HFFc6 (cell line): ENCODE measurements at regions not wholly inside any gene's neighbourhood (a gene's known extent, or its start where the extent isn't known, plus 50 kb on each side); places are given as distances from the start of the nearest gene placed in this dataset.
A peak's percentile ranks its signal among the peaks of the same experiment; 100 is the strongest.

Experiments
- DNase-seq: peaks from one replicate; pipeline ENCODE4 v3.0.0-alpha.2; 2018
- H3K27ac Mint-ChIP-seq: 2 replicates; pipeline ENCODE4 v1.8.0; 2020; ENCODE audit warnings: mild to moderate bottlenecking, mixed read lengths
- H3K27me3 Mint-ChIP-seq: 2 replicates; pipeline ENCODE4 v1.8.0; 2021; ENCODE audit warnings: mild to moderate bottlenecking, moderate library complexity, mixed read lengths; ENCODE audit not compliant: insufficient read depth
- H3K36me3 Mint-ChIP-seq: 2 replicates; pipeline ENCODE4 v1.8.0; 2021; ENCODE audit warnings: low read depth, mixed read lengths
- H3K4me1 Mint-ChIP-seq: 2 replicates; pipeline ENCODE4 v1.8.0; 2020; ENCODE audit warnings: low read depth, mixed read lengths
- H3K4me3 Mint-ChIP-seq: 2 replicates; pipeline ENCODE4 v1.8.0; 2020; ENCODE audit warnings: mild to moderate bottlenecking, moderate library complexity, mixed read lengths
- H3K9me3 Mint-ChIP-seq: 2 replicates; pipeline ENCODE4 v1.8.0; 2020; ENCODE audit warnings: mild to moderate bottlenecking, mixed read lengths
- TF ChIP-seq, protein P1 (sequence below): fragments of 200-600 bp; sonication (generic); IDR thresholded peaks from 2 replicates; pipeline ENCODE4 v1.5.0; 2021; ENCODE audit warnings: antibody characterized with exemption, mild to moderate bottlenecking

DNA sequence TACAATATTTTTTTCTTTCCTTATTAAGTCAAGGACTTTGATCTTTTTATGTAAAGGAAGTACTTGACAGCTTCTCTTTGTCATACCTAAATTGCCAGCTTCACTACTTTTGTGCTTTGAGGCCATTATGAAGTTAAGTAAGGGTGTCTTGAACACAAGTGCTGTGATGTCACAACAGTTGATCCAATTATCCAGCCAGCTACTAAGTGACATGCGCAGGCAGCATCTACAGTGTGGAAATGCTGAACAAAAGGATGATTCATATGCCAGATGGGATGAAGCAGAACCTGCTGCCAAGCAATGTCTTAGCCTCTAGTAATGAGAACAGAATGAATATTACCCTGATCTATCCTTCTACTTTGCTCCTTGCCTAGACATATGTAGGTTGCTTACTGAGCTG is 68.3 kb upstream of the TMEM244 start:
- peak; percentile 79 for DNase-seq
- H3K36me3 Mint-ChIP-seq: no peaks in the 10 kb centered on the region
- no peaks in the 10 kb centered on the region; the same call in 1 of the 2 replicates for H3K27me3 Mint-ChIP-seq
- H3K27ac Mint-ChIP-seq: no peak overlapping the region
- TF ChIP-seq, protein P1, sequence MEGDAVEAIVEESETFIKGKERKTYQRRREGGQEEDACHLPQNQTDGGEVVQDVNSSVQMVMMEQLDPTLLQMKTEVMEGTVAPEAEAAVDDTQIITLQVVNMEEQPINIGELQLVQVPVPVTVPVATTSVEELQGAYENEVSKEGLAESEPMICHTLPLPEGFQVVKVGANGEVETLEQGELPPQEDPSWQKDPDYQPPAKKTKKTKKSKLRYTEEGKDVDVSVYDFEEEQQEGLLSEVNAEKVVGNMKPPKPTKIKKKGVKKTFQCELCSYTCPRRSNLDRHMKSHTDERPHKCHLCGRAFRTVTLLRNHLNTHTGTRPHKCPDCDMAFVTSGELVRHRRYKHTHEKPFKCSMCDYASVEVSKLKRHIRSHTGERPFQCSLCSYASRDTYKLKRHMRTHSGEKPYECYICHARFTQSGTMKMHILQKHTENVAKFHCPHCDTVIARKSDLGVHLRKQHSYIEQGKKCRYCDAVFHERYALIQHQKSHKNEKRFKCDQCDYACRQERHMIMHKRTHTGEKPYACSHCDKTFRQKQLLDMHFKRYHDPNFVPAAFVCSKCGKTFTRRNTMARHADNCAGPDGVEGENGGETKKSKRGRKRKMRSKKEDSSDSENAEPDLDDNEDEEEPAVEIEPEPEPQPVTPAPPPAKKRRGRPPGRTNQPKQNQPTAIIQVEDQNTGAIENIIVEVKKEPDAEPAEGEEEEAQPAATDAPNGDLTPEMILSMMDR: no peak
- H3K4me3 Mint-ChIP-seq: no peak overlapping the region
- no peaks in the 10 kb centered on the region for H3K9me3 Mint-ChIP-seq
- peaks cover 9% of the 10 kb centered on the region for H3K4me1 Mint-ChIP-seq

DNA sequence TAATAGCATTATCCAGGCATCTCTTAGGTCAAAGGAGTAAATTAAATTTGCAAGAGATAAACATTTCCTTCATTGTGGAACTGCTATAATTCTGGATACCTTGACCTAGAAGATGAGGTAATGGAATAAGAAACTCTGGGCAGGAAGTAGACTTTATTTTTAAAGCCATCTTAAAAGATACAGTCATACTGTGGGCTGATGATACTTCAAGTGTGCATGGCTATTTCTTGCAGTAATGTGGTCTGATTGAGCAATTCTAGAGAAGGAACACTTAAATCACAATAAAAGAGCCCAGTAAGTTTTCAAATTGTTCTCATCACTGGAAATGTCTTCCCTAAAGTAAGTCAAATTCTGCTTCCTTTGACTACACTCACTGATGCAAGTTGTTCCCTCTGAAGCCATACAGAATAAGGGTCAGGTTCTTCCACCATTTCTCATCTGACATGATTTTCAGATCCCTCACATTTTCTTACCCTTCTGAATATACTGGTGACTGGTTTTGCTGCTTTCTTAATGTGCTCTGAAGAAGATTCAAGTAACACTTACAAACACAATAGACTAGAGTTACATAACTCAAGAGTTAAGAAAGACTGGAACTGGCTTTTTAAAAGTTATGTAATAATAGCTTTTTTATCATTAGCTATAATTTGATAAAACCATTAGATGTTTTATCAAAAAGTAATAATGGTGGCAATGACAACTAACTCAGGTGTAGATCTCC is 62.6 kb upstream of the TMEM244 start:
- H3K4me3 Mint-ChIP-seq: no peak overlapping the region
- H3K4me1 Mint-ChIP-seq: peaks cover 30% of the 10 kb centered on the region
- DNase-seq: peak; percentile 19
- H3K27me3 Mint-ChIP-seq: peaks cover 3% of the 10 kb centered on the region
- no peaks in the 10 kb centered on the region for H3K36me3 Mint-ChIP-seq
- TF ChIP-seq, protein P1: no peak
- no peak overlapping the region for H3K27ac Mint-ChIP-seq
- no peaks in the 10 kb centered on the region for H3K9me3 Mint-ChIP-seq

DNA sequence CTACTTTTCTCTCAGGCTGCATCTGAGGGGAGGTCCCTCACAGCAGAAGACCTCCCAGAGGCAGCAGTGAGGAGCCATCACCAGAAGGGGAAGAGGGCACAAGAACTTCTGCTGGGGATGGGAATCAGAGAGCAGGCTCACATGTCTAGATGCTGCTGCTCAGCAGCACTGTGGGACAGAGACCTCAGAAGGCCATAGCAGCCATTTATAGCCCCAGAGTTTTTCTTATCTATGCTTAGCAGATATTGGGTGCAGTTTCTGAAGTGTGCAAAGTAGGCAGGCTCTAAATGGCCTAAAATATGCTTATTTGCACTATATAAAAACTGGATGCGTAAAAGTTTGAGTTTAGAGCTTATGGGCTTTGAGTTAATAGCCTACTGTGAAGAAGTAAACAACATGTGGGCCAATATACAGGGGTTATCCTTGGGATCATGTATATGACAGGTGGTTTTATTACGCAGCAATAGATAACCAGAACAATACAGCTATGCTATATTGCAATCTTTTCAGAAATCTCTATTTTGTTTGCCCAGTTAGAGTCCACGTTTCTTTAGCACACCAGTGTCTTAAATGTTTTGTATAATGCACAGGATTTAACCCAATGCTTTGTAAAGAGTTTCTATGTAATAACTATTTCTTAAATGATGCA is 60.2 kb upstream of the TMEM244 start:
- DNase-seq: no peak
- no peak overlapping the region for H3K4me3 Mint-ChIP-seq
- no peak overlapping the region for H3K27ac Mint-ChIP-seq
- H3K9me3 Mint-ChIP-seq: no peaks in the 10 kb centered on the region
- H3K4me1 Mint-ChIP-seq: peaks cover 36% of the 10 kb centered on the region
- H3K27me3 Mint-ChIP-seq: peaks cover 3% of the 10 kb centered on the region
- TF ChIP-seq, protein P1: no peak
- no peaks in the 10 kb centered on the region for H3K36me3 Mint-ChIP-seq

DNA sequence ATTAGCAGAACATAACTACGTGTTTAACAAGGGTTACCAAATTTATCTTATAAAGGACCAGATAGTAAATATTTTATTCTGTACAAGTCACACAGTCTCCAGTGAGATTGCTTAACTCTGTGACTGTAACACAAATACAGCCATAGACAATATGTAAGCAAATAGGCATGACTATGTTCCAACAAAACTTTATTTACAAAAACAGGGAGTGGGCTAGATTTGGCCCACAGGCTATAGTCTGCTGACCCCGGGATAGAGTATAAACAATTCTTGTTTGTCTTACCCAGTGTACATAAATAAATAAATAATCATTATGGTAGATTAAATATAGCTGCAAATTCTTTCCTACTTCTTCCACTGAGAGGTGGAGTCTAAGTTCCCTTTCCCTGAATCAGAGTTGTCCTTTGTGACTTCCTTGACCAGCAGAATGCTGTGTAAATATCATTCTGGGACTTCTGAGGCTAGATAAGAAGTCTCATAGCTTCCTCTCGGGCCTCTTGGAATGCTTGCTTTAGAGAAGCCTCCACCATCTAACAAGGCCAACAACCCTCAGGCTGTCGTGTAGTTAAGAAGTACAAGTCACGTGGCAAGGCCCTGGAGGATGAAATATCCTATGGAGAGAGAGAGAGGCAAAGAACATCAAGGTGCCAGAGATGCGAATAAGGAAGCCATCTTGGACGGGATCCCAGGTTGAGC is 59.1 kb upstream of the TMEM244 start:
- DNase-seq: peak; percentile 28
- H3K4me1 Mint-ChIP-seq: peaks cover 36% of the 10 kb centered on the region
- no peaks in the 10 kb centered on the region for H3K36me3 Mint-ChIP-seq
- H3K9me3 Mint-ChIP-seq: no peaks in the 10 kb centered on the region
- H3K4me3 Mint-ChIP-seq: no peak overlapping the region
- H3K27me3 Mint-ChIP-seq: peaks cover 3% of the 10 kb centered on the region
- H3K27ac Mint-ChIP-seq: peak overlapping the region; percentile 70
- TF ChIP-seq, protein P1: no peak

DNA sequence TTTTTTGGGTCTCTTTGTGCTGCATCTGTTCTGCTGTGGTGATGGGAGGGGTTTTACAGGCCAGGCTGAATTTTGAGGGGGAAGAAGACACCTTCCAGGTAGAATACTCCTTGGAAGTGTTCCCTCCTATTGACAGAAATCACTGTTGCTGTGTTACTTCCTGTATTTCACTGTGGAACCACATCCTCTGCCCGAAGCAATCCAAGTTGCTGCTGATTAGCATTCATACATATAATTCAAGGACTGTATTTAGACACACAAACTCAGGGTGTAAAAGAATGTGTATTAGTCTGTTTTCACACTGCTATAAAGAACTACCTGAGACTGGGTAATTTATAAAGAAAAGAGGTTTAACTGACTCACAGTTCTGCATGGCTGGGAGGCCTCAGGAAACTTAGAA is 50.6 kb upstream of the TMEM244 start:
- TF ChIP-seq, protein P1: no peak
- Mint-ChIP-seq H3K27ac (no peak overlapping the region), H3K36me3 (no peaks in the 10 kb centered on the region)

More for the DNA sequence above, 50.6 kb upstream of the TMEM244 start:
- H3K9me3 Mint-ChIP-seq: no peaks in the 10 kb centered on the region
- DNase-seq: no peak
- no peak overlapping the region for H3K4me3 Mint-ChIP-seq
- no peaks in the 10 kb centered on the region for H3K27me3 Mint-ChIP-seq
- H3K4me1 Mint-ChIP-seq: no peaks in the 10 kb centered on the region
